HG03565 (cell line): ENCODE measurements at regions not wholly inside any gene's neighbourhood (a gene's known extent, or its start where the extent isn't known, plus 50 kb on each side); places are given as distances from the start of the nearest gene placed in this dataset.

Experiments
- ATAC-seq: cut with Tn5 transposase; IDR thresholded peaks from one replicate; pipeline ENCODE4 v1.9.1; 2021; ENCODE audit warnings: mild to moderate bottlenecking, moderate library complexity; ENCODE audit not compliant: unreplicated experiment

- ATAC-seq = no peak
These were observed 362.5 kb upstream of the CHRM3 start for GRCh38 chr1:239023732-239024360.

- no peak for ATAC-seq
These were observed 370.0 kb upstream of the CHRM3 start for GRCh38 chr1:239016337-239016736.

- no peak for ATAC-seq
These were observed 375.0 kb upstream of the CHRM3 start for GRCh38 chr1:239011382-239011781.

GRCh38 chr1:239008568-239008967 lies 377.8 kb upstream of the CHRM3 start:
- no peak for ATAC-seq

GRCh38 chr1:239006276-239006675 lies 380.1 kb upstream of the CHRM3 start:
- no peak for ATAC-seq

GRCh38 chr1:238999944-239000343 lies 386.4 kb upstream of the CHRM3 start:
- ATAC-seq = no peak

GRCh38 chr1:238998577-238998976 lies 387.8 kb upstream of the CHRM3 start:
- ATAC-seq = no peak

- ATAC-seq = no peak
These were observed 394.4 kb upstream of the CHRM3 start for GRCh38 chr1:238991765-238992495.

- no peak for ATAC-seq
These were observed 401.1 kb upstream of the CHRM3 start for GRCh38 chr1:238985312-238985711.

- no peak for ATAC-seq
These were observed 403.6 kb upstream of the CHRM3 start for GRCh38 chr1:238982736-238983135.

- no peak for ATAC-seq
These were observed 404.9 kb upstream of the CHRM3 start for GRCh38 chr1:238981317-238981933.

GRCh38 chr1:238980053-238980452 lies 406.3 kb upstream of the CHRM3 start:
- ATAC-seq = no peak

GRCh38 chr1:238964631-238965030 lies 421.7 kb upstream of the CHRM3 start:
- ATAC-seq = no peak

GRCh38 chr1:238962941-238963340 lies 423.4 kb upstream of the CHRM3 start:
- ATAC-seq = no peak

GRCh38 chr1:238961790-238962189 lies 424.6 kb upstream of the CHRM3 start:
- ATAC-seq = no peak

GRCh38 chr1:238960071-238960470 lies 426.3 kb upstream of the CHRM3 start:
- no peak for ATAC-seq

GRCh38 chr1:238955934-238956333 lies 430.4 kb upstream of the CHRM3 start:
- no peak for ATAC-seq

GRCh38 chr1:238954865-238955264 lies 431.5 kb upstream of the CHRM3 start:
- ATAC-seq = no peak

- ATAC-seq = no peak
These were observed 432.8 kb upstream of the CHRM3 start for GRCh38 chr1:238953448-238954010.

- no peak for ATAC-seq
These were observed 434.6 kb upstream of the CHRM3 start for GRCh38 chr1:238951809-238952208.

- ATAC-seq = no peak
These were observed 435.6 kb upstream of the CHRM3 start for GRCh38 chr1:238950784-238951183.

- ATAC-seq = no peak
These were observed 436.4 kb upstream of the CHRM3 start for GRCh38 chr1:238950017-238950416.
